Activated CD8-positive, alpha-beta memory T cell treated with anti-CD3 and anti-CD28 coated beads for 36 hours (primary cell): ENCODE measurements at regions not wholly inside any gene's neighbourhood (a gene's known extent, or its start where the extent isn't known, plus 50 kb on each side); places are given as distances from the start of the nearest gene placed in this dataset.

Experiments
- CTCF ChIA-PET: fragments of 350-600 bp; sonication (Branson Sonifier 250); formaldehyde crosslinking; loops from one replicate; lab custom pipeline; 2021; ENCODE audit warnings: antibody characterized with exemption; lab: Charles Lee
- POLR2A ChIA-PET: fragments of 350-600 bp; sonication (Branson Sonifier 250); formaldehyde crosslinking; loops from one replicate; lab custom pipeline; 2021; ENCODE audit warnings: antibody characterized with exemption; lab: Charles Lee

DNA sequence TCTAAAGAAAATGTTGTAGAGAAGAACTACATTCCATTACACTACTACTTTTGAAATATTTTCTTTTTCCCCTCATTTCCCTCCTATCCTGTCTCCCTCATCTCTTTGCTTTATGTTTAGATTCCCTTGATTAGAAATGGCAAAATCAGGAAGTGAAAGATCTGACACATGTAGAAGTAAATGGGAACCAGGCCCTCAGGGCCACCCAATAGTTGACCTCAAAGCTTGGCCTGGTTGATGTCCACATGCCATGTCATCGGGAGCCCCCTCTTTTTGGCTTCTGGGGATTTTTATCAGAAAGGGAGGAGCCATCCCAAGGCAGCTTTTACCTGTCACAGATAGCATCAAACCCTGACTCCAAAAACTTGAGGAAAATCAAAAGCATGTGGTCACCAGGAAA, 168.3 kb upstream of the ECI2 start:
- CTCF ChIA-PET = no interaction called here
- POLR2A ChIA-PET = no interaction called here

DNA sequence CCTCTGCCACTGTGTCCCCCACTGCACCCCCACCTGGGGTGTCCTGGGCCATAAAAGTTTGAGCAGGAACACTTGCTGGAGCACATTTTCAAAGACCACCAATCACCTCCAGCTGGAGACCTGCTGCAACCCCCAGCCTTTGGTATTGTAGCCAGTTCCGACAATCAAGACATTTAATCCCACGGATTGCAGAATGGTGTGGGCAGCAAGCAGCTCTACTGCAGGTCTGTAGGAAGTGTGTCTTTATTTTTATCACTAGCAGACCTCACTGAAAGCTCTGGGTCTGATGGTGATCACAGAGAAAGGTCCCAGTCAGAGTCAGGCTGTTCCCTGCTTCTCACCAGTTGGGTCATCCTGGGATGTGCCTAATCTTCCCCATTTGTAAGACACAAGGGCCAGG, 167.1 kb upstream of the ECI2 start:
- ChIA-PET POLR2A (no interaction called here), CTCF (no interaction called here)

DNA sequence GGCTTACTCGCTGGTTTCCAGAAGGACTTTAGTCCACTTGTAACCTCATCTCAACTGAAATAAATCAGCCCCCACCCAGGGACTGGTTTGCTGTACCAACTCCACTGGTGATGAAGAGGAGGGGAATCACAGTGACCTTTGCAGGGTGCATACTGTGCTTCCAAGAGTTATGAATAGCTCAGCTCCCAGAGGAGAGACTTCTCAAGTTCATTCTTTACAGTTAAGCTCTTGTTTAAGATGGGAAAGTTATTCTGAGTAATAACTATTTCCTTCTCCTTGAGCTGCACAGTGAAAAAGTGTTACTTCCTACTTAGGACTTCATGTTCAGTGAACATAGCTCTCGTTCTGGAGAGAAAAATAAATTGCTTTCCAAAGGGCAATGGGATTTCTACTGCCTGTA, 166.5 kb upstream of the ECI2 start:
- ChIA-PET POLR2A (no interaction called here), CTCF (no interaction called here)

DNA sequence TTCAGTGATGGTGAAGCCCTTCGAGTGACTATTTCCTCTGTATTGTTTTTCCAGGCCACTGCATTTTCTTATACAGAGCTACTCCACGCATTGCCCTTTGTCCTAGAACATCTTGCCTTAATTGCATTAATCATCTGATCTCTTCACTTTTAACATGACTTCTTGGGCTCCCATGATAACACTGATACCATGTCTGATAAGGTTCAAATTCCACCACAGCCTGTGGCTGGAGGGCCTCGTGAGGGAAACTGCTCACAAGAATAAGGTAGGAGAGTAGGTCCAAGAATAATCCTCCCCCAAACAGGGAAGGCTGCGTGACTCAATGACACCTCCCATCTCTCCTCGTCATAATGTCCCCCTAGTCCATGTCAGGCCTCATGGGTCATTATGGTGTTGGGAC, 165.5 kb upstream of the ECI2 start:
- CTCF ChIA-PET = no interaction called here

DNA sequence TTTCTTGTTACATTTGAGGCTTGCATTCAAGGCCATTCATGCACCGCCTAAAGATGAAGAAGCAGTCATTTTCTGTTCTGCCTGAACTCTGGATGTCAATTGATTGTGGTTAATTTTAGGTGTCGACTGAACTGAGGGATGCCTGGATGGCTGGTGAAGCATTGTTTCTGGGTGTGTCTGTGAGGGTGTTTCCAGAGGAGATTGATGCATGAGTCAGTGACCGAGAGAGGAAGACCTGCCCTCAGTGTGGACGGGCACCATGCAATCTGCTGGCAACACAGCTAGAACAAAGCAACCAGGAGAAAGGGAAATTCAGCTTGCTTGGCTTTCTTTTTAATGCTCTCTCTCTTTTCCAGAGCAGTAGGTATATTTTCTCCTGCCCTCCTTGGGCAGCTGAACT, 164.1 kb upstream of the ECI2 start:
- CTCF ChIA-PET = no interaction called here

More for the DNA sequence above, 165.5 kb upstream of the ECI2 start:
- POLR2A ChIA-PET = no interaction called here

DNA sequence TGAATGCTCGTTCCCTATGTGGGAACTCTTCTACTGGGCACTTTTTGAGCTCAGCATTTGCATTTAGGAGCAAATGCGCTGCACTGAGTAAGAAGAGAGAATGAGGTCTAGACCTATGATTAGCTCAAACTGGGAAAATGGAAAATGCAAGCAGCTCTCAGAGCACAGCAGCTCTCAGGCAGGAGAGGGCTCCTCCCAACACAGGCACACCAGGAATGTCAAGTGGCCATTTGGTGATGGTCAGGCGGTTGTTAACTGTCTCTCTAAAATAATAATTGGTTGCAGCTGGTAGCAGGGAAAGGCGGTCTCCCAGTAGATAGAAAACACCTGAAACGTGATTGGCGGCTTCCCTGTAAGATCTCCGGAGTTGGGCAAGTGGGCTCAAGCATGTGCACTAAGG, 162.0 kb upstream of the ECI2 start:
- ChIA-PET POLR2A (no interaction called here), CTCF (no interaction called here)

More for the DNA sequence above, 164.1 kb upstream of the ECI2 start:
- POLR2A ChIA-PET = no interaction called here

DNA sequence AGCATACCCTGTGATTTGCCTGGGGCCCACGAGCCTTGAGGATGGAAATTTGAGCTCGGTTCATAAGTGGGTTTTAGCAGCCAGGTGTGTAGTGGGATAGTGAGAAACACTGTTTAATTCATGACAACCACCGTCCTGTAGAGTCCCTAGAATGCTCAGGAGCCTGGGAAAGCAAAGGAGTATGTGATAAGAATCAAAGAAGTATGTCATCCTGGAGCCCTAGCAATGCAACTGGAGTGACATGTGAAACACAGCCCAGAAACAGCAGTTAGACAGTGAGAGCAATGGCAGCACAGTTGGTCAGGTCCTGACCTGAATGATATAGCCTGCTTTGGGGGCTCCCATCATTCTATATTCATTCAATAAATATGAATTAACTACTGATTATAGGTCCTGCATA, 161.2 kb upstream of the ECI2 start:
- CTCF ChIA-PET = no interaction called here
- POLR2A ChIA-PET = no interaction called here

DNA sequence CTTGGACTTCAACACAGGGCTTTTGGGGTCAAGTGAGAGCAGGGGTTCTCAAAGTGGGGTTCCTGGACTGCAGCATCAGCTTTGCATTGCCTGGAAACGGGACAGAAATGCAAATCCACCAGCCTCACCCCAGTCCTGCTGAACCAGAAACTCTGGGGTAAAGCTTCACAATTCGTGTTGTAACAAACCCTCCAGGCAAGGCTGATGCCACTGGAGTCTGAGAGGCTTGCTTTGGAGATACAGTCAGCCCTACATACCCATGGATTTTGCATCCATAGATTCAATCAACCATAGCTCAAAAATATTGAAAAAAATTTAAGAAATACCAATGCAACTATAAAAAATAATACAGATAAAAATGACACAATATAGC, 160.4 kb upstream of the ECI2 start:
- POLR2A ChIA-PET = no interaction called here
- CTCF ChIA-PET = no interaction called here

DNA sequence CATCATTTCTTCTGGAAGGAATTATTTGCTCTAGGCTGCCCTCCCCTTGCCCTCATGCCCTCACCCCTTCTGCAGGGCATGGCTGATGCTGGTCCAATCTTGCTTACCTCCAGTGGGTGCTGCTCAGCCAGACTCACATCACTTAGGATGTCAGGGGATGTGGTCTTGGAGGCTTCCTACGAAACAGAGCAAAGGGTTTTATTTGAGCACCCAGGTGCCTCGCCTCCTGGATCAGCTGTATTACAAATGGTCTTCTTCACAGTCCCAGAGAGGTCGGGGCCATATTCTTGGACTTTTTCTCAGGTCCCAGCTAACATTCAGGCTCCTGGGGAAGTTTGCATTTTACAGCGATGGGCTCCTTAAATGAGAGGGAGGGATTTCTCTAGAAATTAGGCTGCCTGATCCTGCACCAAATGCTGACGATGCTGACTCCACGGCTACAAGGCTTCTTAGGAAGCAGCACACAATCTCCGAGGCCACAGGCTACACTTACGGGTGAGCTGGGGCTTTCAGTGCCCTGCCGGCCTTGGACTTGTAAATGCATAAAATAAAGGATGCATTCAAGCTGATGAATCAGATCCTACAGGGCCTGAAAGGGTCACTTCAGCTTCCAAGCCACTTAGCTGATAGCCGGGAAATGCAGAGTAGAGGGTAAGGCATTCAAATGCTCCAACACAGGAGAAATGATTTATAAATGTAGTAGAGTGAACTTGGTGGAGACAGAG, 159.8 kb upstream of the ECI2 start:
- ChIA-PET CTCF (no interaction called here), POLR2A (no interaction called here)

DNA sequence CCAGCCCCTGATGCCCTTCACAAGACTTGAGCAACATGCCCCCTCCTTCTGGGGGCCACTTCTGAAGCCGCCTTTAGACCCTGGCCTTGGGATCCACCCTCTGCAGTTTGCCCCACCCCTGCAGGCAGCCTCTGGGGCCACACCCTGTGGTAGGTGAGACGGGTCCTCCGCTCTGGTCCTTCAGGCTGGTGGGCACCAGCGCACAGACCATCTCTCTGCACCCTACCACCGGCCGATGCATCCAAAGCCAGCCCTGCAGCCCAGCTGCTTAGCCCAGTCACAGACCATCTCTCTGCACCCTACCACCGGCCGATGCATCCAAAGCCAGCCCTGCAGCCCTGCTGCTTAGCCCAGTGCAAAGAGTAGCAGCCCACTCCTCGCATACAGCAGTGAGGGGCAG, 159.3 kb upstream of the ECI2 start:
- POLR2A ChIA-PET = no interaction called here
- CTCF ChIA-PET = no interaction called here

DNA sequence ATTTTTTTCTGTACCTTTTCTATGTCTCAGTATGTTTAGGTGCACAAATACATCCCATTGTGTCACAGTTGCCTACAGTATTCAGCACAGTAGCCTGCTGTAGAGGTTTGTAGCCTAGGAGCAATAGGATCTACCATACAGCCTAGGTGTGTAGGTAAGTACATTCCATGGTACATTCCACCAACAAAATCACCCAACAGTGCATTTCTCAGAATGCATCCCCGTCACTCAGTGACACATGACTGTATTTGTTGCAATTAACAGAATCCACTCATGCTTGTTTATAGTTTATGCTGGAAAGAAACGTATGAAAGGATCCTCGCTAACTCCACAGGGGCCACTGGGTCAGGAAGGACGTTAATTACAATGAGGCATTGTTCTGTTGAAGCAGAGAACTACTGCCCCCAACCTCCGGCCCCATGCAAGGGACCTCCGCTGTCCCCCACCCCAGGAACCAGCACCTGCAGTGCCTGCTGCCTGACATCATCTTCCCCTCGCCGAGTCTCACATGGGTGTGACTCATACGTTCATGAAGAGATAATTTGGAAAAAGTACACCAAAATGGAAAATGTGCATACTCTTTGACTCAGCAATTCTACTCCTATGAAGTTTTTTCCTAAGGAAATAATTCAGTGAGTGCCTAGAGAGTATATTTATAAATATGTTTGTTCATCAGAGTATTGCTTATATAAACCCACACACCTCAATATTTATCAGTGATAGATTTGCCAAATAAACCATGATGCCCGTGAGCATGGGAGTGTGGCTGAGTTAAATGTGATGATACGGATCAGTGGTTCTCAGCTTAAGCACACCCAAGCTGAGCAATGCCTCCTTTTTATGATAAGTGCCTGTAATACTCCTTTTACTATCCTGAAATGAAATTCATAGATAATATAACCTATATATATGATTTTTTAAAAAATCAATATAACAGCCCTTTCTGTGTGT, 156.4 kb upstream of the ECI2 start:
- ChIA-PET POLR2A (no interaction called here), CTCF (no interaction called here)

DNA sequence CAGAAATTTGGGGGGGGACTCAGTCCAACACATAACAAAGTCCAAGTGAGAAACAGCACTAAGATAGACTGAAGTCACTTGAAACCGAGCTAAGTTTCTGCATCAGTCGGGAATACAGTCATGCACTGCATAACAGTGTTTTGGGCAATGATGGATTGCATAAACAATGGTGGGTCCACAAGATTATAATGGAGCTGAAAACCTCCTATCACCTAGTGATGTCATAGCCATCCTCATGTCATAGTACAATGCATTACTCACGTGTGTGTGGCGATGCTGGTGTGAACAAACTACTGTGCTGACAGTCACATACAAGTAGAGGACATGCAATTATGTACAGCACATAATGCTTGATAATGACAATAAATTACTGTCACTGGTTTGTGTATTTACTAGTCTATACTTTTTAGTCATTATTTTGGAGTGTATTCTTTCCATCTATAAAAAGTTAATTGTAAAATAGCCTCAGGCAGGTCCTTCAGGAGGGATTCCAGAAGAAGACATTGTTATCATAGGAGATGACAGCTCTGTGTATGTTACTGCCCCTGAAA, 154.5 kb upstream of the ECI2 start:
- ChIA-PET CTCF (no interaction called here), POLR2A (no interaction called here)

DNA sequence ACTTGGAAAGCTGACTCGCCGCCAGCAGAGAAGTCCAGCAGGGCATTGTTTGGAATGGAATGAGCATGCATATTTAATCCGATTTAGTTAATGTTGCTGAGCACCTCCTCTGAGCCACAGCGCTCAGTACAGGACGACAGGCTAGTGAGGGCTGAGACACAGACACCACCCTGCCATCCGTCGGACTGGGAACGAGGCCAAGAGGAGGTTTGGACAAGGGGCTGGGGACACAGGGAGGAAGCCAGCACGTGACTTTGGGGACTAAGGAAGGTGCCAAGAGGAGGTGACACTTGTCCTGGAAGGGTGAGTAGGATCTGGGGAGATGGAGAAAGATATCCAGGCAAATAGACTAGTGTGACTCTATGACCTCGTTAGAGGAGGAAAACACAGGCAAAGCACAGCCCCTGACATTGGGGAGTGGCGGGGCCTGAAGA, 152.5 kb upstream of the ECI2 start:
- POLR2A ChIA-PET = no interaction called here

DNA sequence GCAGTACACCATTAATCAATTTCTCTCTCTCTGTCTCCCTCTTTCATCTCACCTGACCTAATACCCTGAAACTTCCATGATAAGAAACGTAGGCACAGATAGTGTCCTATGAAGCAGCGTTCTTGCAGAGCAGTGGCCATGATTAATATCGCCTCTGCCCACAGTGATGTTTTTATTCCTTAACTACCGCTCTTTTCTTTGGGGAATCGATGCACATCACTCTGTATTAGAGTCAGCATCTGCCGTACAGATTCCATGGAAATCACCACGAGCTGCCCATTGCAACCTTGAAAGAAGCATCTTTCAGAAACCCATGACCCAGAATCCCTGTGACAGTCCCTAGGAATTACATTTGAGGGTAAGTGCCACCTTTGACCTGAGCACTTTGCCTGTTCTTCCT, 152.0 kb upstream of the ECI2 start:
- POLR2A ChIA-PET = no interaction called here

More for the DNA sequence above, 152.5 kb upstream of the ECI2 start:
- CTCF ChIA-PET = no interaction called here

DNA sequence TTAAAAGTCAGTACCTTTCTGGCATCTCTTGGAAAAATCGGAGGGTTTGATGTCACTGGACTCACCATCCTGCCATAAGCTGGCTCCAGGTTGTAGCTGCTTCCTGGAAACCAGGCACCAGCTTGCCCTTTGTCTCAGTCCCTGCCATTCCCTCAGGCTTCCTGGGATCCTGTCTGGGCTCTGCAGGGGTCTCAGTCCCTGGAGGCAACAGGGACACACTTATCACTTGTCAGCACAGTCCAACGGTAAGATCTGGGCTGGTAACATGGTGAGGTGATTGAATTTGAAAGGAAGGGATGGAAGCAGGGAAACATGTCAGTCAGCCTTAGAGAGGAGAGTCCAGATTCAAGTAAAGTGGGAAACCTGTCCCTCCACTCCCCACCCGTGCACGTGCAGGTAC, 147.6 kb upstream of the ECI2 start:
- CTCF ChIA-PET = no interaction called here
- POLR2A ChIA-PET = no interaction called here

More for the DNA sequence above, 152.0 kb upstream of the ECI2 start:
- CTCF ChIA-PET = no interaction called here

DNA sequence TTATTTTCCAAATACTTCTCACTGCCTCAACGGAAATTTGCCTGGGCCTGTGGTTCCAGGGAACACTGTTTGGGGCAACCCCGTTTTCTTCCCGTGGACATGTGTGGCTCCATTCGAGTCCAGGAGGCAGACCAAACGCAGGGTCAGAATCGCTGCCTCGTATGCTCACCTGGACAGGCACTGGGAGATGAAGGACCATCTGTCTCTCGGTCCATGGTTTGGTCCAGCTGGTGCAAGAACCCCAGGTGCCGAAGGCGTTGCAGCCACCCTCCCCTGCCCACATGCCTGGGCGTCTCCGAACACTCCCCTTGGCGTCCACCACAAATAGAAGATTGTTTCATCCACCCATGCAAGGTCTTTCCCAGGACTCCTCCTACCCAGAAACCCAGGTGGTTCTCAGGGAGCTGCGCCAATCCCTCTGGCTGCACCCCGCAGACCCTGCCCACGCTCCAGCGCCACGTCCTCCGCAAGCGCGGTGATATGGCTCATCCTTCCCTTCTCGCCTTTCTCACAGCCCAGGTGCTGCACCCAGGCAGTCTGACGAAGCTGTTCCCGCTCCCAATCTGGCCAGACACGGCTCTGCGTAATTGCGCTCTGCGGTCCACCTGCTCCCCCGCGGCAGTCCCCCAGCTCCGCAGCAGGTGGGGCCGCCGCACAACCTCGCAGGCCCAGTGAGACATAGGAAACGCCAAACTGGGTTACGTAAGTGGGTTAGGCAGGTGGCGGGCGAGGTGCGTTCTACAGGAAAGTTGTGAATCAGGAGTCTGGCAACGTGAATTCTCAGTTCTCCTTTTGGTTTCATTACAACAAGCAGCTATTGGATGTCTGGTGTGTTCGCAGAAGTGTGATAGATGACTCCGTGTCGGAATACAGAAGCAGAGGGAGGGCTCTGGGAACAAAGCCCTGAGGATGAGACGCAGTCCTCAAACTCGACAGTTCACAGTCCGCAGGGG, 146.2 kb upstream of the ECI2 start:
- ChIA-PET POLR2A (no interaction called here), CTCF (no interaction called here)

DNA sequence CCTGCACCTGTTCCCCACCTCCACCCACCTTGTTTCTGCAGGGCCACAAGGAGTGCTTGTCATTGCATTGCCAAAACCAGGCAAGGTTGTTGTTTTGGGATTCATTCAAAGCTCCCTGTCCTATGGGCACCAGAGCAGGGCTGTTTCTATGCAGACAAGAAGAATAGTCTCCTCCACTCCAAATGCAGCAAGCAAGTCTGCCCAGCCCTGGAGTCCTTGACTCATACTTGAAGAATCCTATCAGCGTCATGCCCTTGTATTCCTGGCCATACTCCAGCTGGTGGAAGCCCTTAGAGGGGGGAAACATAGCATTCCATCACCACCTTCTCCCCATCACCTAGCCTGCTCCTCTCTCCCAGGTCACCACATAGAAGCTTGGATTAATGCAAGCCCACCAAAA, 145.3 kb upstream of the ECI2 start:
- CTCF ChIA-PET = no interaction called here

DNA sequence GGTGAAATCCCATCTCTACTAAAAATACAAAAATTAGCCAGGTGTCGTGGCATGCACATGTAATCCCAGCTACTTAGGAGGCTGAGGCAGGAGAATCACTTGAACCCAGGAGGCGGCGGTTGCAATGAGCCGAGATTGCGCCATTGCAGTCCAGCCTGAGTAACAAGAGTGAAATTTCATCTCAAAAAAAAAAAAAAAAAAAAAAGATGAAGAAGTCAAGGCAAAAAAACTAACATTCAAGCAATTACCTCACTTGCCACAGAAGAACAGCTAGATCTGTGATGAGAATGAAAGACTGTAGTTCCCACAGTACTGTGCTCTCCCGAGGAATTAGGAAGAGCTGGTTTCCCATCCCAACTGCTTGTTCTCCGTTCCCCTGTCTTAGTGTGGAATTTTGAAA, 144.7 kb upstream of the ECI2 start:
- POLR2A ChIA-PET = no interaction called here
- CTCF ChIA-PET = interaction anchor here (0.6 kb wide), 1 partner anchor 251 kb away, joined by 3 read pairs; no protein-coding TSS in a partner anchor

More for the DNA sequence above, 145.3 kb upstream of the ECI2 start:
- POLR2A ChIA-PET = no interaction called here

DNA sequence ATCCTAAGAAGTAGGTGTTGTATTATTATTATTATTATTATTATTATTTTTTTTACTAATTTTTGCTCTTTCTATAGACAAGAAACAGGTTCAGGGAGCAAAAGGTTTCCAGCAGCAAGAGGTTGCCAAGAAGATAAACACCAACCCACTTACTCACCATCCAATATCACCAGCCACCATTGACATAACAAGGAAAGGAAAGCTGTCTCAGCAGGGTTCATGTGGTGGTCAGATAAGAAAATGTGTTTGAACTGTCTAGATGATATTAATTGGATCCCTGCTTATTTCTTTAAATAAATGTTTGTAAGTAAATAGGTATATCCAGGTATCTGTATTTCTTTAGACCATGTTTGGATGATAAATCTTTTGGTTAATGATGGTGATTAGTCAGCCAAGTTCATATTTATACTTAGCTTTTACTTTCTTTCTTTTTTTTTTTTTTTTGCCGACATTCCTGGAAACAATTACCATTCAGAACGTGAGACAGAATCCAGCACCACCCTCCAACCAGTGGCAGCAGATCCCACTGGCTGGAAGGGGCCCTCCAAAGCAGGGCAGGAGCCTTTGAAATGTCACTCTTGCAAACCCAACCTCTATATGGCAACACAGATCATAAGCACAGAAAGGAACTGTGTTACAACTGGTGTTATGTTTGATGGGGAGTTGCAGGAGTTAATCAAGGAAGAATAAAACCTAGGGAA, 139.2 kb upstream of the ECI2 start:
- POLR2A ChIA-PET = no interaction called here
- CTCF ChIA-PET = no interaction called here
